A549 (cell line): ENCODE measurements at regions not wholly inside any gene's neighbourhood (a gene's known extent, or its start where the extent isn't known, plus 50 kb on each side); places are given as distances from the start of the nearest gene placed in this dataset.

ENCODE experiments used
- ATAC-seq, 2 experiments: fragments of 200-7000 bp in 1 of 2; fragments of >200 bp in 1 of 2; cut with Nextera tagmentation in 1 of 2; cut with Tn5 transposase in 1 of 2; 3 replicates each; pipeline versions ENCODE4 v1.8.0 to v1.9.1; 2018 to 2020; ENCODE audit warnings: mild to moderate bottlenecking in 1 of 2, moderate library complexity in 1 of 2
- CTCF ChIA-PET: fragments of 300-600 bp; sonication (Branson Sonifier 250); formaldehyde crosslinking; extraction: SDS; loops from one replicate; lab custom pipeline; 2021; ENCODE audit warnings: antibody characterized with exemption, inconsistent platforms; lab: Yijun Ruan, JAX
- POLR2A ChIA-PET: fragments of 350-600 bp; formaldehyde crosslinking; extraction: SDS; loops from one replicate; lab custom pipeline; 2021; ENCODE audit warnings: antibody characterized with exemption, inconsistent platforms; lab: Yijun Ruan, JAX
- DNase-seq, 2 experiments: peaks; one replicate each; pipeline versions ENCODE4 v3.0.0 to v3.0.0-alpha.2; 2011 to 2016; ENCODE audit warnings: low read depth in 1 of 2, low spot score in 1 of 2
- FAIRE-seq: peaks from 2 replicates; lab custom pipeline; 2011; peaks lifted over from hg19 to GRCh38; lab: Jason Lieb, UNC
- H3K27ac ChIP-seq, 2 experiments: fragments of >200 bp; sonication (Bioruptor Twin); formaldehyde crosslinking; 3 replicates each; pipeline ENCODE4 v1.5.1; 2016 to 2017
- H3K4me1 ChIP-seq: fragments of >200 bp; sonication (Bioruptor Twin); formaldehyde crosslinking; 3 replicates; pipeline ENCODE4 v1.6.1; 2016
- H3K4me2 ChIP-seq: fragments of >200 bp; sonication (Bioruptor Twin); formaldehyde crosslinking; 3 replicates; pipeline ENCODE4 v1.6.1; 2016
- H3K4me3 ChIP-seq: fragments of >200 bp; sonication (Bioruptor Twin); formaldehyde crosslinking; 3 replicates; pipeline ENCODE4 v1.5.1; 2016
- H3K9me3 ChIP-seq: fragments of >200 bp; sonication (Bioruptor Twin); formaldehyde crosslinking; 3 replicates; pipeline ENCODE4 v1.6.1; 2016
- ATOH8 ChIP-seq: fragments of 250-450 bp; sonication (Bioruptor Pico); IDR thresholded peaks from 2 replicates; pipeline ENCODE4 v1.5.0; 2020; ENCODE audit warnings: low read depth, mild to moderate bottlenecking, moderate library complexity
- BHLHE40 ChIP-seq: IDR thresholded peaks from 2 replicates; pipeline ENCODE4 v1.6.1; 2012; ENCODE audit warnings: low read depth, low read length, inconsistent platforms
- CBX8 ChIP-seq: fragments of 200-600 bp; sonication (generic); IDR thresholded peaks from 2 replicates; pipeline ENCODE4 v1.6.1; 2016
- CEBPB ChIP-seq, 2 experiments: fragments of >200 bp in 1 of 2; sonication (Bioruptor Twin) in 1 of 2; formaldehyde crosslinking in 1 of 2; IDR thresholded peaks; 2 replicates each; pipeline ENCODE4 v1.6.1; 2012 to 2016
- CHD2 ChIP-seq: fragments of 150-350 bp; IDR thresholded peaks from 2 replicates; pipeline ENCODE4 v1.6.1; 2014; ENCODE audit warnings: low read length; ENCODE audit not compliant: partially characterized antibody
- E2F6 ChIP-seq: IDR thresholded peaks from 2 replicates; pipeline ENCODE4 v1.6.1; 2012; ENCODE audit warnings: low read depth, borderline replicate concordance
- EHF ChIP-seq: fragments of 250-450 bp; sonication (Bioruptor Pico); IDR thresholded peaks from 2 replicates; pipeline ENCODE4 v1.5.0; 2020; ENCODE audit warnings: mild to moderate bottlenecking
- EHMT2 ChIP-seq: fragments of 200-600 bp; sonication (generic); IDR thresholded peaks from 2 replicates; pipeline ENCODE4 v1.6.1; 2016; ENCODE audit warnings: antibody characterized with exemption, low read depth, mild to moderate bottlenecking, moderate library complexity
- EP300 ChIP-seq, 2 experiments: fragments of >200 bp; sonication (Bioruptor Twin); formaldehyde crosslinking; IDR thresholded peaks; 2 replicates in 1 of 2; 3 replicates in 1 of 2; pipeline ENCODE4 v1.6.1; 2016 to 2017
- ESRRA ChIP-seq: fragments of 150-350 bp; IDR thresholded peaks from 2 replicates; pipeline ENCODE4 v1.6.1; 2014; ENCODE audit warnings: mild to moderate bottlenecking, low read length, borderline replicate concordance
- FOSB ChIP-seq: fragments of 250-450 bp; sonication (Bioruptor Pico); IDR thresholded peaks from 2 replicates; pipeline ENCODE4 v1.5.0; 2020; ENCODE audit warnings: mild to moderate bottlenecking, moderate library complexity
- FOSL2 ChIP-seq, 2 experiments: fragments of 450-650 bp in 1 of 2; fragments of >200 bp in 1 of 2; sonication (Bioruptor Twin) in 1 of 2; formaldehyde crosslinking; IDR thresholded peaks; 2 replicates each; pipeline versions ENCODE4 v1.5.0 to v1.6.1; 2016 to 2020; ENCODE audit warnings: mild to moderate bottlenecking in 1 of 2, moderate library complexity in 1 of 2
- FOXS1 ChIP-seq: fragments of 250-450 bp; sonication (Bioruptor Pico); IDR thresholded peaks from 2 replicates; pipeline ENCODE4 v1.5.0; 2020; ENCODE audit warnings: mild to moderate bottlenecking, moderate library complexity
- HEYL ChIP-seq: fragments of 250-450 bp; sonication (Bioruptor Pico); IDR thresholded peaks from 2 replicates; pipeline ENCODE4 v1.8.0; 2021; ENCODE audit warnings: mild to moderate bottlenecking, moderate library complexity
- HOXB5 ChIP-seq: fragments of 250-450 bp; sonication (Bioruptor Pico); IDR thresholded peaks from 2 replicates; pipeline ENCODE4 v1.5.0; 2020; ENCODE audit warnings: mild to moderate bottlenecking, moderate library complexity
- KDM1A ChIP-seq: fragments of 200-600 bp; sonication (generic); IDR thresholded peaks from 2 replicates; pipeline ENCODE4 v1.6.1; 2016; ENCODE audit warnings: low read depth, mild to moderate bottlenecking
- KDM5A ChIP-seq: fragments of 200-600 bp; sonication (generic); IDR thresholded peaks from 2 replicates; pipeline ENCODE4 v1.6.1; 2016; ENCODE audit warnings: antibody characterized with exemption, mild to moderate bottlenecking
- MAFK ChIP-seq: fragments of 450-650 bp; IDR thresholded peaks from 2 replicates; pipeline ENCODE4 v1.6.1; 2014; ENCODE audit not compliant: partially characterized antibody
- NFE2L2 ChIP-seq: fragments of 150-350 bp; conservative IDR thresholded peaks from 2 replicates; pipeline ENCODE4 v1.6.1; 2014; ENCODE audit warnings: low read length
- NPAS2 ChIP-seq: fragments of 250-450 bp; sonication (Bioruptor Pico); IDR thresholded peaks from 2 replicates; pipeline ENCODE4 v1.8.0; 2022; ENCODE audit warnings: mild to moderate bottlenecking, moderate library complexity, borderline replicate concordance
- PBX3 ChIP-seq: IDR thresholded peaks from 2 replicates; pipeline ENCODE4 v1.6.1; 2012
- POLR2A ChIP-seq: IDR thresholded peaks from 2 replicates; pipeline ENCODE4 v1.6.1; 2012; ENCODE audit warnings: mild to moderate bottlenecking, low read length
- RNF2 ChIP-seq: fragments of 200-600 bp; sonication (generic); IDR thresholded peaks from 2 replicates; pipeline ENCODE4 v1.6.1; 2016; ENCODE audit warnings: low read depth, mild to moderate bottlenecking, antibody characterized with exemption, moderate library complexity, borderline replicate concordance
- ZC3H11A ChIP-seq: fragments of 450-650 bp; IDR thresholded peaks from 2 replicates; pipeline ENCODE4 v1.6.1; 2014; ENCODE audit warnings: antibody characterized with exemption, mild to moderate bottlenecking
- ZFP36 ChIP-seq: fragments of 450-650 bp; IDR thresholded peaks from 2 replicates; pipeline ENCODE4 v1.6.1; 2014; ENCODE audit warnings: borderline replicate concordance; ENCODE audit not compliant: partially characterized antibody
- ZNF302 ChIP-seq: fragments of 250-450 bp; sonication (Bioruptor Pico); IDR thresholded peaks from 2 replicates; pipeline ENCODE4 v1.9.0; 2021; ENCODE audit warnings: inconsistent platforms, mild to moderate bottlenecking, moderate library complexity
- WGBS: methylation state at CpG from one replicate; pipeline ENCODE4 v1.1.6; 2017; ENCODE audit errors: missing lambda C conversion rate; 5-methylcytosine and 5-hydroxymethylcytosine counted together
- TF ChIP-seq, protein P1 (sequence below): fragments of 450-650 bp; IDR thresholded peaks from 2 replicates; pipeline ENCODE4 v1.6.1; 2014; ENCODE audit warnings: antibody characterized with exemption
- TF ChIP-seq, protein P2 (sequence below): fragments of 250-450 bp; sonication (Bioruptor Pico); IDR thresholded peaks from 2 replicates; pipeline ENCODE4 v1.5.0; 2021; ENCODE audit warnings: mild to moderate bottlenecking, moderate library complexity, borderline replicate concordance
- TF ChIP-seq, protein P3 (sequence below): IDR thresholded peaks from 2 replicates; pipeline ENCODE4 v1.6.1; 2012

DNA sequence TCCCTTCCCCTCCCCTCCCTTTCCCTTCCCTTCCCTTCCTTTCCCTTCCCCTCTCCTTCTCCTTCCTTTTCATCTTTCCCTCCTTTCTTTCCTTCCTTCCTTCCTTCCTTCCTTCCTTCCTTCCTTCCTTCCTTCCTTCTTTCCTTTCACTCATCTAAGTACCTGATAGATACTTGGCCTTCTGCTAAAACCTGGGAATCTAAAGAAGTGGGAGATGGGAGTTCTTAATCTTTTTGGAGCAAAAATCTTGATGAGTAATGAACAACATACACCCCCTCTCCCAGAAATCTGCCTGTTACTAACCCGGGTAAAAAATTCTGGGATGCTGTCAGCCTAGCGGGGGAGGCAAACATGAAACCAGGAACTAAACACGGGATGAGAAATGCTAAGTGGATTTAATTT lies 100.7 kb downstream of the VEGFA start (continued):
- TF ChIP-seq PBX3 (no peak), POLR2A (no peak)
- TF ChIP-seq, protein P1, sequence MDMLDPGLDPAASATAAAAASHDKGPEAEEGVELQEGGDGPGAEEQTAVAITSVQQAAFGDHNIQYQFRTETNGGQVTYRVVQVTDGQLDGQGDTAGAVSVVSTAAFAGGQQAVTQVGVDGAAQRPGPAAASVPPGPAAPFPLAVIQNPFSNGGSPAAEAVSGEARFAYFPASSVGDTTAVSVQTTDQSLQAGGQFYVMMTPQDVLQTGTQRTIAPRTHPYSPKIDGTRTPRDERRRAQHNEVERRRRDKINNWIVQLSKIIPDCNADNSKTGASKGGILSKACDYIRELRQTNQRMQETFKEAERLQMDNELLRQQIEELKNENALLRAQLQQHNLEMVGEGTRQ: no peak

GRCh38 chr6:43869792-43870659 lies 100.0 kb downstream of the VEGFA start:
- 67% methylated on average over 4 of the region's 8 CpGs for WGBS

DNA sequence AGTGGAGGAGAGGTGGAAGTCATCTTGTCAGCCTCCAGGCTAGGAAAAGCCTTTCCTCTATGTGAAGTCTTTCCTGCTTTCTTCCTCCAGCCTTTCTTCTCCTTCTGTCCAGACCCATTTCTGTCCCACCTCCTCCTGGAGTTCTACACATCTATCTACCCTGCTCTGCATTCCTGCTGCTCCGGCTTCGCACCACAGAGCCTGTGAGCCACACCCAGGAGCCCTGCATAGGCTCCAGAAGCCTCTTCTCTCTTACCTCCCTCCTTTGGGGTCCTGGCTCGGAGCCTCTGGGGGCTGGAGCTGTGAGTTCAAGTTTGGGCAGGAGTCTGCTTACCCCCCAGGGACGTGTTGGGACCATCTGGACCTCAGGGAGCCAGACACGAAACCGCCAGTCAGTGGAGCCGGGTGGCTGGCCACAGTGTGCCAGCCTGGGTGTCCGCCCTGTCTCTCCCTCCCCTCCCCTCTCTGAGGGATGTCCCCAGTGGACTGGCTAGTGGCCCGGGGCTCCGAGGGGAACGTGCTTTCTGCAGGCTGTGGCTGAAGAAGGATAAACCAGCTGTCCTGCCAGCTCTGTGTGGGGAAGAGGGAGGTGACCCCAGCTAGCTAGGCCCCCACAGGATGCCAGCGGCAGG lies 99.2 kb downstream of the VEGFA start:
- no peaks in the 10 kb centered on the region for H3K4me1 ChIP-seq
- no peak overlapping the region for H3K4me2 ChIP-seq
- ChIA-PET CTCF (interaction anchor here (0.6 to 1.5 kb wide), 2 partner anchors 10 to 15 kb away, joined by 3 read pairs; no protein-coding TSS in a partner anchor), POLR2A (no interaction called here)
- ATAC-seq: no peak
- no peak overlapping the region for H3K4me3 ChIP-seq
- H3K9me3 ChIP-seq: no peaks in the 10 kb centered on the region
- H3K27ac ChIP-seq: no peak overlapping the region
- FAIRE-seq: no peak
- 88% methylated on average over 2 of the region's 12 CpGs for WGBS
- no peak for DNase-seq
- TF ChIP-seq EP300 (IDR thresholded peaks at IDR 0.05) (no peak), EHMT2 (no peak), FOSB (CRISPR knock-in tag) (no peak), BHLHE40 (no peak), RNF2 (no peak), ESRRA (no peak), CHD2 (no peak), KDM5A (no peak), ZFP36 (no peak), HEYL (CRISPR knock-in tag) (no peak), NPAS2 (CRISPR knock-in tag) (no peak), CBX8 (no peak), NFE2L2 (no peak), CEBPB (IDR thresholded peaks at IDR 0.05) (no peak), E2F6 (no peak), KDM1A (no peak), HOXB5 (CRISPR knock-in tag) (no peak)
- TF ChIP-seq, protein P2, sequence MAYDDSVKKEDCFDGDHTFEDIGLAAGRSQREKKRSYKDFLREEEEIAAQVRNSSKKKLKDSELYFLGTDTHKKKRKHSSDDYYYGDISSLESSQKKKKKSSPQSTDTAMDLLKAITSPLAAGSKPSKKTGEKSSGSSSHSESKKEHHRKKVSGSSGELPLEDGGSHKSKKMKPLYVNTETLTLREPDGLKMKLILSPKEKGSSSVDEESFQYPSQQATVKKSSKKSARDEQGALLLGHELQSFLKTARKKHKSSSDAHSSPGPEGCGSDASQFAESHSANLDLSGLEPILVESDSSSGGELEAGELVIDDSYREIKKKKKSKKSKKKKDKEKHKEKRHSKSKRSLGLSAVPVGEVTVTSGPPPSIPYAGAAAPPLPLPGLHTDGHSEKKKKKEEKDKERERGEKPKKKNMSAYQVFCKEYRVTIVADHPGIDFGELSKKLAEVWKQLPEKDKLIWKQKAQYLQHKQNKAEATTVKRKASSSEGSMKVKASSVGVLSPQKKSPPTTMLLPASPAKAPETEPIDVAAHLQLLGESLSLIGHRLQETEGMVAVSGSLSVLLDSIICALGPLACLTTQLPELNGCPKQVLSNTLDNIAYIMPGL: no peak
- TF ChIP-seq, protein P3, sequence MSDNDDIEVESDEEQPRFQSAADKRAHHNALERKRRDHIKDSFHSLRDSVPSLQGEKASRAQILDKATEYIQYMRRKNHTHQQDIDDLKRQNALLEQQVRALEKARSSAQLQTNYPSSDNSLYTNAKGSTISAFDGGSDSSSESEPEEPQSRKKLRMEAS: no peak

More at GRCh38 chr6:43869792-43870659, 100.0 kb downstream of the VEGFA start:
- CTCF ChIA-PET: interaction anchor here (0.6 to 1.5 kb wide), 2 partner anchors 10 to 14 kb away, joined by 3 read pairs; no protein-coding TSS in a partner anchor
- POLR2A ChIA-PET: no interaction called here
- Histone ChIP-seq H3K9me3 (no peaks in the 10 kb centered on the region), H3K27ac (no peak overlapping the region), H3K4me2 (no peak overlapping the region), H3K4me1 (no peaks in the 10 kb centered on the region), H3K4me3 (no peak overlapping the region)
- no peak for FAIRE-seq
- no peak for ATAC-seq
- DNase-seq: no peak
- TF ChIP-seq MAFK: no peak
- TF ChIP-seq EHF: no peak
- TF ChIP-seq FOXS1 (CRISPR knock-in tag): no peak
- TF ChIP-seq ATOH8 (CRISPR knock-in tag): no peak
- no peak for TF ChIP-seq ZNF302 (CRISPR knock-in tag)
- TF ChIP-seq FOSL2 (IDR thresholded peaks at IDR 0.05): no peak
- no peak for TF ChIP-seq FOSL2 (CRISPR knock-in tag; IDR thresholded peaks at IDR 0.05)
- TF ChIP-seq, protein P1: no peak
- no peak for TF ChIP-seq ZC3H11A
- TF ChIP-seq CEBPB (IDR thresholded peaks at IDR 0.05): no peak
- TF ChIP-seq EP300 (IDR thresholded peaks at IDR 0.05): no peak
- no peak for TF ChIP-seq HOXB5 (CRISPR knock-in tag)
- no peak for TF ChIP-seq NPAS2 (CRISPR knock-in tag)
